ENCODE measurements at regions not wholly inside any gene's neighbourhood (a gene's known extent, or its start where the extent isn't known, plus 50 kb on each side); places are given as distances from the start of the nearest gene placed in this dataset.

- Histone ChIP-seq H3K4me1 (ENCODE audit: insufficient read depth, low read length) (no peaks in the 10 kb centered on the region), H3K9me3 (ENCODE audit: low read length) (no peaks in the 10 kb centered on the region), H3K36me3 (ENCODE audit: insufficient read depth, low read length) (no peaks in the 10 kb centered on the region), H3K4me3 (ENCODE audit: low read length) (no peak overlapping the region), H3K27me3 (ENCODE audit: insufficient read depth, low read length, poor library complexity, severe bottlenecking) (no peaks in the 10 kb centered on the region), H3K27ac (ENCODE audit: low read depth, low read length) (no peak overlapping the region)
- POLR2A ChIA-PET = no interaction called here
- Mint-ChIP-seq H3K27ac (no peak overlapping the region), H3K9me3 (peaks cover 5 to 14% (median 7%) of the 10 kb centered on the region in 5 donors), H3K4me1 (no peaks in the 10 kb centered on the region), H3K36me3 (no peaks in the 10 kb centered on the region), H3K4me3 (no peak overlapping the region), H3K27me3 (no peaks in the 10 kb centered on the region)
- no peak for DNase-seq
- CTCF ChIA-PET = no interaction called here
Measured at GRCh38 chr13:54975676-54976075, 1947.1 kb downstream of the OLFM4 start.

- Histone ChIP-seq H3K4me3 (ENCODE audit: low read length) (no peak overlapping the region), H3K9me3 (ENCODE audit: low read length) (no peaks in the 10 kb centered on the region), H3K27me3 (ENCODE audit: insufficient read depth, low read length, poor library complexity, severe bottlenecking) (no peaks in the 10 kb centered on the region), H3K36me3 (ENCODE audit: insufficient read depth, low read length) (no peaks in the 10 kb centered on the region), H3K4me1 (ENCODE audit: insufficient read depth, low read length) (no peaks in the 10 kb centered on the region), H3K27ac (ENCODE audit: low read depth, low read length) (no peak overlapping the region)
- CTCF ChIA-PET = no interaction called here
- POLR2A ChIA-PET = no interaction called here
- H3K4me1 Mint-ChIP-seq = no peaks in the 10 kb centered on the region
- DNase-seq = no peak
- no peak overlapping the region for H3K4me3 Mint-ChIP-seq
- H3K27me3 Mint-ChIP-seq = no peaks in the 10 kb centered on the region
- H3K36me3 Mint-ChIP-seq = no peaks in the 10 kb centered on the region
- H3K9me3 Mint-ChIP-seq = peaks cover 3 to 20% (median 13%) of the 10 kb centered on the region in 5 donors
- no peak overlapping the region for H3K27ac Mint-ChIP-seq
Measured at GRCh38 chr13:54980651-54981050, 1952.0 kb downstream of the OLFM4 start.

GRCh38 chr13:54989418-54989817 lies 1960.8 kb downstream of the OLFM4 start:
- no peak for DNase-seq
- no peak overlapping the region for H3K4me3 ChIP-seq (ENCODE audit: low read length)
- Mint-ChIP-seq H3K4me3 (no peak overlapping the region), H3K27me3 (no peaks in the 10 kb centered on the region), H3K36me3 (no peaks in the 10 kb centered on the region), H3K4me1 (no peaks in the 10 kb centered on the region), H3K9me3 (peaks cover 4 to 36% (median 18%) of the 10 kb centered on the region in 5 donors), H3K27ac (no peak overlapping the region)
- H3K27me3 ChIP-seq (ENCODE audit: insufficient read depth, low read length, poor library complexity, severe bottlenecking) = no peaks in the 10 kb centered on the region
- H3K36me3 ChIP-seq (ENCODE audit: insufficient read depth, low read length) = no peaks in the 10 kb centered on the region
- no peak overlapping the region for H3K27ac ChIP-seq (ENCODE audit: low read depth, low read length)
- H3K9me3 ChIP-seq (ENCODE audit: low read length) = no peaks in the 10 kb centered on the region
- no peaks in the 10 kb centered on the region for H3K4me1 ChIP-seq (ENCODE audit: insufficient read depth, low read length)
- ChIA-PET CTCF (no interaction called here), POLR2A (no interaction called here)

GRCh38 chr13:54999399-54999907 lies 1970.8 kb downstream of the OLFM4 start:
- Mint-ChIP-seq H3K9me3 (peaks cover 8 to 35% (median 13%) of the 10 kb centered on the region in 5 donors), H3K27ac (no peak overlapping the region), H3K27me3 (peaks cover 0 to 2% of the 10 kb centered on the region in 2 donors), H3K4me1 (no peaks in the 10 kb centered on the region), H3K4me3 (no peak overlapping the region), H3K36me3 (no peaks in the 10 kb centered on the region)
- H3K4me3 ChIP-seq (ENCODE audit: low read length) = no peak overlapping the region
- H3K9me3 ChIP-seq (ENCODE audit: low read length) = no peaks in the 10 kb centered on the region
- H3K27me3 ChIP-seq (ENCODE audit: insufficient read depth, low read length, poor library complexity, severe bottlenecking) = no peaks in the 10 kb centered on the region
- DNase-seq = no peak
- H3K36me3 ChIP-seq (ENCODE audit: insufficient read depth, low read length) = no peaks in the 10 kb centered on the region
- ChIA-PET POLR2A (no interaction called here), CTCF (no interaction called here)
- H3K4me1 ChIP-seq (ENCODE audit: insufficient read depth, low read length) = no peaks in the 10 kb centered on the region
- no peak overlapping the region for H3K27ac ChIP-seq (ENCODE audit: low read depth, low read length)

GRCh38 chr13:55000043-55000442 lies 1971.4 kb downstream of the OLFM4 start:
- no peaks in the 10 kb centered on the region for H3K9me3 ChIP-seq (ENCODE audit: low read length)
- POLR2A ChIA-PET = no interaction called here
- no peak for DNase-seq
- no peak overlapping the region for H3K4me3 ChIP-seq (ENCODE audit: low read length)
- CTCF ChIA-PET = no interaction called here
- H3K27me3 ChIP-seq (ENCODE audit: insufficient read depth, low read length, poor library complexity, severe bottlenecking) = no peaks in the 10 kb centered on the region
- Mint-ChIP-seq H3K36me3 (no peaks in the 10 kb centered on the region), H3K27ac (no peak overlapping the region), H3K27me3 (peaks cover 0 to 2% of the 10 kb centered on the region in 2 donors), H3K9me3 (peaks cover 8 to 31% (median 13%) of the 10 kb centered on the region in 5 donors), H3K4me3 (no peak overlapping the region), H3K4me1 (no peaks in the 10 kb centered on the region)
- H3K4me1 ChIP-seq (ENCODE audit: insufficient read depth, low read length) = no peaks in the 10 kb centered on the region
- H3K36me3 ChIP-seq (ENCODE audit: insufficient read depth, low read length) = no peaks in the 10 kb centered on the region
- H3K27ac ChIP-seq (ENCODE audit: low read depth, low read length) = no peak overlapping the region

DNA sequence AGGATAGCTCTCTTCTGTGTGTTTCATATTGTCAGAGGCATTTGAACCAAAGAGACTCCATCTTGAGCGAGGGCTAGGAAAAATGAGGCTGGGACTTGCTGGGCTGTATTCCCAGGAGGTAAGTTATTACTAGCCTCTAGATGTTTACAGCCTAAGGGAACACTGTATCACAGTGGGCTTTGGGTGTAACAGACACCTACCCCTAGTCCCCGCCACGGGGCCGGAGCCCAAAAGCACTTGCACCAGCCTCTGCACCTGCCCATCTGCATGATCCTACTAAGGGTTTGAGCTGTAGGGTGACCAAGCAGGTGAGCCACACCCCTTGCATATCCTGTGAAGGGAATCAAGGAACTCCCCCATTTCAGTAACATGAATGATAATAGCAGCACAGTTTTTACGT lies 1972.2 kb downstream of the OLFM4 start:
- Mint-ChIP-seq H3K4me1 (no peaks in the 10 kb centered on the region), H3K4me3 (no peak overlapping the region), H3K36me3 (no peaks in the 10 kb centered on the region), H3K27ac (no peak overlapping the region), H3K27me3 (peaks cover 0 to 2% of the 10 kb centered on the region in 2 donors), H3K9me3 (peaks cover 7 to 29% (median 13%) of the 10 kb centered on the region in 5 donors)
- no peaks in the 10 kb centered on the region for H3K4me1 ChIP-seq (ENCODE audit: insufficient read depth, low read length)
- H3K27ac ChIP-seq (ENCODE audit: low read depth, low read length) = no peak overlapping the region
- ChIA-PET POLR2A (no interaction called here), CTCF (no interaction called here)
- H3K36me3 ChIP-seq (ENCODE audit: insufficient read depth, low read length) = no peaks in the 10 kb centered on the region
- no peaks in the 10 kb centered on the region for H3K9me3 ChIP-seq (ENCODE audit: low read length)
- no peak for DNase-seq
- H3K27me3 ChIP-seq (ENCODE audit: insufficient read depth, low read length, poor library complexity, severe bottlenecking) = no peaks in the 10 kb centered on the region
- no peak overlapping the region for H3K4me3 ChIP-seq (ENCODE audit: low read length)

DNA sequence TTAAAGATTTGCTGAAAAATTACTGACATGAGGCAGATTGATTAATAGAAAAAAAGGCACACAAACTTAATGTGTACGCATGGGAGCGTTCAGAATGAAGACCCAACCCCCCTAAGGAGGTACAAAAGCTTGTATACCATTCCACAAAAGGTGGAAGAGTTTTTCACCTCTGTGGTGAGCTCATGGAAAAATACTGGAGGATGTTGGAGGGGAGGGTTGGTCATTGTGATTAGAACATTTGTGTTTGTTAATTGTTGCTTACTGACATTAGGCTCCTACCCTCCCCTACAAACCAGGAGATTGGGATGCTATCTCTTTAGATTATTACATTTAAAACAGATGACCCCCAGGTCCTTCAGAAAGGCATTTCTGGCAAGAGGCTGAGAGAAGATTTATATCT lies 1973.3 kb downstream of the OLFM4 start:
- H3K4me3 Mint-ChIP-seq = no peak overlapping the region
- H3K36me3 ChIP-seq (ENCODE audit: insufficient read depth, low read length) = no peaks in the 10 kb centered on the region
- POLR2A ChIA-PET = no interaction called here

GRCh38 chr13:55007681-55008080 lies 1979.1 kb downstream of the OLFM4 start:
- Histone ChIP-seq H3K27ac (ENCODE audit: low read depth, low read length) (no peak overlapping the region), H3K9me3 (ENCODE audit: low read length) (no peaks in the 10 kb centered on the region), H3K4me1 (ENCODE audit: insufficient read depth, low read length) (no peaks in the 10 kb centered on the region), H3K27me3 (ENCODE audit: insufficient read depth, low read length, poor library complexity, severe bottlenecking) (no peaks in the 10 kb centered on the region), H3K4me3 (ENCODE audit: low read length) (no peak overlapping the region), H3K36me3 (ENCODE audit: insufficient read depth, low read length) (no peaks in the 10 kb centered on the region)
- H3K27ac Mint-ChIP-seq = no peak overlapping the region
- no peaks in the 10 kb centered on the region for H3K4me1 Mint-ChIP-seq
- H3K4me3 Mint-ChIP-seq = no peak overlapping the region
- CTCF ChIA-PET = interaction anchor here (0.6 kb wide), 1 partner anchor 1611 kb away, joined by 4 read pairs; no protein-coding TSS in a partner anchor
- no peak for DNase-seq
- no peaks in the 10 kb centered on the region for H3K36me3 Mint-ChIP-seq
- POLR2A ChIA-PET = no interaction called here
- no peaks in the 10 kb centered on the region for H3K27me3 Mint-ChIP-seq
- H3K9me3 Mint-ChIP-seq = peaks cover 8 to 23% (median 11%) of the 10 kb centered on the region in 5 donors

More for the DNA sequence above, 1973.3 kb downstream of the OLFM4 start:
- CTCF ChIA-PET = no interaction called here
- DNase-seq = no peak
- H3K4me1 ChIP-seq (ENCODE audit: insufficient read depth, low read length) = no peaks in the 10 kb centered on the region
- peaks cover 0 to 2% of the 10 kb centered on the region in 2 donors for H3K27me3 Mint-ChIP-seq
- no peak overlapping the region for H3K27ac ChIP-seq (ENCODE audit: low read depth, low read length)
- no peak overlapping the region for H3K27ac Mint-ChIP-seq
- no peak overlapping the region for H3K4me3 ChIP-seq (ENCODE audit: low read length)
- no peaks in the 10 kb centered on the region for H3K4me1 Mint-ChIP-seq
- H3K9me3 ChIP-seq (ENCODE audit: low read length) = no peaks in the 10 kb centered on the region
- H3K36me3 Mint-ChIP-seq = no peaks in the 10 kb centered on the region
- H3K27me3 ChIP-seq (ENCODE audit: insufficient read depth, low read length, poor library complexity, severe bottlenecking) = no peaks in the 10 kb centered on the region
- H3K9me3 Mint-ChIP-seq = peaks cover 11 to 27% (median 17%) of the 10 kb centered on the region in 5 donors

GRCh38 chr13:55013051-55013450 lies 1984.4 kb downstream of the OLFM4 start:
- Mint-ChIP-seq H3K4me1 (no peaks in the 10 kb centered on the region), H3K9me3 (peaks cover 7 to 35% (median 11%) of the 10 kb centered on the region in 5 donors), H3K27me3 (no peaks in the 10 kb centered on the region), H3K4me3 (no peak overlapping the region), H3K27ac (no peak overlapping the region), H3K36me3 (no peaks in the 10 kb centered on the region)
- ChIA-PET CTCF (no interaction called here), POLR2A (no interaction called here)
- Histone ChIP-seq H3K9me3 (ENCODE audit: low read length) (no peaks in the 10 kb centered on the region), H3K27ac (ENCODE audit: low read depth, low read length) (no peak overlapping the region), H3K4me1 (ENCODE audit: insufficient read depth, low read length) (no peaks in the 10 kb centered on the region), H3K4me3 (ENCODE audit: low read length) (no peak overlapping the region), H3K27me3 (ENCODE audit: insufficient read depth, low read length, poor library complexity, severe bottlenecking) (no peaks in the 10 kb centered on the region), H3K36me3 (ENCODE audit: insufficient read depth, low read length) (no peaks in the 10 kb centered on the region)
- no peak for DNase-seq

Measured in CD8-positive, alpha-beta memory T cell (primary cell).